ENCODE measurements at regions not wholly inside any gene's neighbourhood (a gene's known extent, or its start where the extent isn't known, plus 50 kb on each side); places are given as distances from the start of the nearest gene placed in this dataset.

DNA sequence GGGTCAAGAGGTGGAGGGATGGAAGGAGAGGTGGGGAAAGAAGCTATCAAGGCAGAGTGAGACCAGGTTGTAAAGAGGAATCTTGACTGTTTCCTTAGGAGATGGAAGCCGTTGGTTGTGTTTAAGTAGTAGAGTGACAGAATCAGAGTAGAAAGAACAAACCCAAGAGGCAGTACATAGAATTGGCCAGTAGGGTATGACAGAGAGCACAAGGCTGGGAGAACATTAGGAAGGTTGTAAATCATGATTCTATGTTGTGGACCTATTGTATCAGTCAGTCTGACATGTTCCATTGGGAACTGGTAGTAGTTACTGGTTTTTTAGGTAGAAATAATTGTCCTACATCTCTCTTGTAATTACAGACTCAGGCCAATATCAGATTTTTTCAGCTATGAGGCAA is 486.9 kb upstream of the USP24 start:
- Histone ChIP-seq H3K36me3 (ENCODE audit: control insufficient read depth in 4 of 4, insufficient read depth in 4 of 4, low read length in 3 of 4) (no peaks in the 10 kb centered on the region), H3K9me3 (ENCODE audit: control extremely low read depth in 1 of 5, control insufficient read depth in 4 of 5, insufficient read depth in 2 of 5, low read depth in 1 of 5, low read length in 4 of 5) (no peaks in the 10 kb centered on the region), H3K4me1 (ENCODE audit: control extremely low read depth in 1 of 4, control insufficient read depth in 4 of 4, insufficient read depth in 4 of 4, low read length in 3 of 4) (peaks cover 0 to 6% (median 0%) of the 10 kb centered on the region in 4 experiments), H3K27ac (ENCODE audit: insufficient read depth in 1 of 2, low read depth in 1 of 2, low read length in 2 of 2, poor library complexity in 1 of 2, severe bottlenecking in 2 of 2) (no peak overlapping the region), H3K4me3 (ENCODE audit: control insufficient read depth in 1 of 7, extremely low read depth in 1 of 7, insufficient read depth in 4 of 7, low read depth in 2 of 7, low read length in 6 of 7) (no peak overlapping the region), H3K27me3 (replicated peaks in 2 of 5; ENCODE audit: control insufficient read depth in 4 of 5, insufficient read depth in 5 of 5, low read length in 4 of 5) (no peaks in the 10 kb centered on the region)
- 73% methylated on average over 1 of the region's 1 CpG for WGBS (ENCODE audit: insufficient coverage)
- POLR2A ChIA-PET: no interaction called here
- CTCF ChIA-PET: interaction anchor here (0.9 to 1.2 kb wide), 2 partner anchors 876 to 883 kb away, joined by 3 to 4 read pairs; no protein-coding TSS in a partner anchor
- peak; percentile 15 to 33 (median 17) for DNase-seq

DNA sequence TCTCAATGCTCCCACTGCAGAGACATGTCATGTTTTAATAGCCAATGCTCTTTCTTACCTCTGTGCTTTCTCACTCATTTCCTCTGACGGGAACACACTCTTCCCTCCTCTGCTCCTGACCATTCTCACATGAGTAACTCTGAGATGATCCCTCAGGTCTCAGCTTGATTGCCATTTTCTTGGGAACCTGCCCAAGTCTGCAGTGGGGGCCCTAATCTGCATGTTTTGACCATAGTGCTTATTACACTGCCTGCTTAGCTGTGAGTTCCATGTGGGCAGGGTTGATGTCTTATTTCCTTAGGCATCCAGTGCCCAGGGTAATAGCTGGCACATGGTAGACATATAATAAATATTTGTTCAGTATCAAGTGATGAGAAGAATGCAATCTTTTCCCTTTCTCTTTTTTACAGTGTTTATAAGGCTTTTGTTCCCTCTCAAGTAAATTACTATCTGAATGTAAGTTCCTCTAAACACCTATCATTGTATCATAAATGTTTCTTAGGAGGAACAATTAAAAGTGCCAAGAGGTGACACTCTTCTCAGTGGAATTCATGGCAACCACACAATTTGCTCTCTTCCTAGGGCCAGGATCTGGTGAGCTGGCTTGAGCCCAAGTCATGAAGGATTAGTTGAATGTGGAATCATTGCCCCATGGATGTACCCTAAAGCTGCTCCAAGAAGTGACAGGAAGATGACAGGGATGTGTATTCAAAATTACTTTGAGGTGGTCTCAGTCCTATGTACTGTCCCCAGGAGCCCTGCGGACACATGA is 485.4 kb upstream of the USP24 start:
- 0% methylated on average over 1 of the region's 2 CpGs for WGBS (ENCODE audit: insufficient coverage)
- no peaks in the 10 kb centered on the region for H3K9me3 ChIP-seq (ENCODE audit: control extremely low read depth in 1 of 5, control insufficient read depth in 4 of 5, insufficient read depth in 2 of 5, low read depth in 1 of 5, low read length in 4 of 5)
- no peak overlapping the region for H3K4me3 ChIP-seq (ENCODE audit: control insufficient read depth in 1 of 7, extremely low read depth in 1 of 7, insufficient read depth in 4 of 7, low read depth in 2 of 7, low read length in 6 of 7)
- no peaks in the 10 kb centered on the region for H3K4me1 ChIP-seq (ENCODE audit: control extremely low read depth in 1 of 4, control insufficient read depth in 4 of 4, insufficient read depth in 4 of 4, low read length in 3 of 4)
- no peak for DNase-seq
- no peaks in the 10 kb centered on the region for H3K27me3 ChIP-seq (replicated peaks in 2 of 5; ENCODE audit: control insufficient read depth in 4 of 5, insufficient read depth in 5 of 5, low read length in 4 of 5)
- POLR2A ChIA-PET: no interaction called here
- no peaks in the 10 kb centered on the region for H3K36me3 ChIP-seq (ENCODE audit: control insufficient read depth in 4 of 4, insufficient read depth in 4 of 4, low read length in 3 of 4)
- H3K27ac ChIP-seq (ENCODE audit: insufficient read depth in 1 of 2, low read depth in 1 of 2, low read length in 2 of 2, poor library complexity in 1 of 2, severe bottlenecking in 2 of 2): no peak overlapping the region
- CTCF ChIA-PET: no interaction called here

DNA sequence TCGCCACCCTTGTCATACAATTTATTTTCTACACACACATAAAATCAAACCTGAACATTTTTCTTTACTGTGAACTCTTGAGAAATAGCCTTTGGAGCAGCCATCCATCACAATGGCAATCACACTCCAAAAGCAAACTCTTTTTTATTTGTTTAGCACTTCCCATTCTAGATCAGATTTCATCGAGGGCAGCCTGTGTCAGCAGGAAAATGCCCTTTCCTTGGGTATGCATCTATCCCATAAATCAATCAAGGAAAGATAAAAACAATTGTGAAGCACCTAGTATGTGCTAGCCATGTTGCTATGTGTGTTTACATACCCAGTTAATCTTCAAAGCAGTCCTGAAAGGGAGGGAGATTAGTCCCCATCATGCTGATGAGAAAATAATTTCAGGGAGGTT is 484.1 kb upstream of the USP24 start:
- 54% methylated on average over 2 of the region's 2 CpGs for WGBS (ENCODE audit: insufficient coverage)
- H3K27me3 ChIP-seq (replicated peaks in 2 of 5; ENCODE audit: control insufficient read depth in 4 of 5, insufficient read depth in 5 of 5, low read length in 4 of 5): no peaks in the 10 kb centered on the region
- ChIA-PET CTCF (no interaction called here), POLR2A (no interaction called here)
- H3K36me3 ChIP-seq (ENCODE audit: control insufficient read depth in 4 of 4, insufficient read depth in 4 of 4, low read length in 3 of 4): no peaks in the 10 kb centered on the region
- no peak overlapping the region for H3K27ac ChIP-seq (ENCODE audit: insufficient read depth in 1 of 2, low read depth in 1 of 2, low read length in 2 of 2, poor library complexity in 1 of 2, severe bottlenecking in 2 of 2)
- H3K9me3 ChIP-seq (ENCODE audit: control extremely low read depth in 1 of 5, control insufficient read depth in 4 of 5, insufficient read depth in 2 of 5, low read depth in 1 of 5, low read length in 4 of 5): no peaks in the 10 kb centered on the region
- no peak overlapping the region for H3K4me3 ChIP-seq (ENCODE audit: control insufficient read depth in 1 of 7, extremely low read depth in 1 of 7, insufficient read depth in 4 of 7, low read depth in 2 of 7, low read length in 6 of 7)
- DNase-seq: no peak
- H3K4me1 ChIP-seq (ENCODE audit: control extremely low read depth in 1 of 4, control insufficient read depth in 4 of 4, insufficient read depth in 4 of 4, low read length in 3 of 4): no peaks in the 10 kb centered on the region

DNA sequence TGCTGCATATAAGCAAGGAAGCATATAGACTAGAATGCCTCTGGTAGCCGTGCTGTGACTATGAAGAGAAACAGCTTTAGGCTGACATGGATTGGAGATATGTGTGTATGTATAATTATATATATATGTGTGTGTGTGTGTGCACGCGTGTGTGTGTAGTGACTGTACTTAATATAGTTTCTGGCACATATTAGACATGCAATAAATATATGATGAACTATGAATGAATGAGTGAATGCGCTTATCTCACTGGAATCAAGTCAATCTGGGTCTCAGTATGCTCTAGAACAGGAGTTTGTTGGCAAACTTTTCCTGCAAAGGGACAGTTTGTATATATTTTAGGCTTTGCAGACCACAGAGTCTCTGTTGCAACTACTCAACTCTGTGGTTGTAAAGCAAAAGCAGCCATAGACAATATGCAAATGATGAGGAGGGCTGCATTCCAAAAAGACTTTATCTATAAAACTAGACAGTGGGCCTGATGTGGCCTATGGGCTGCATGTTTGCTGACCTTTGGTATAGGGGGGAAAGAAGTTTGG is 482.9 kb upstream of the USP24 start:
- ChIA-PET CTCF (interaction anchor here (1.2 kb wide), 1 partner anchor 12 kb away, joined by 3 read pairs; no protein-coding TSS in a partner anchor), POLR2A (no interaction called here)
- Histone ChIP-seq H3K27me3 (replicated peaks in 2 of 5; ENCODE audit: control insufficient read depth in 4 of 5, insufficient read depth in 5 of 5, low read length in 4 of 5) (no peaks in the 10 kb centered on the region), H3K27ac (ENCODE audit: insufficient read depth in 1 of 2, low read depth in 1 of 2, low read length in 2 of 2, poor library complexity in 1 of 2, severe bottlenecking in 2 of 2) (no peak overlapping the region), H3K4me1 (ENCODE audit: control extremely low read depth in 1 of 4, control insufficient read depth in 4 of 4, insufficient read depth in 4 of 4, low read length in 3 of 4) (no peaks in the 10 kb centered on the region), H3K4me3 (ENCODE audit: control insufficient read depth in 1 of 7, extremely low read depth in 1 of 7, insufficient read depth in 4 of 7, low read depth in 2 of 7, low read length in 6 of 7) (no peak overlapping the region), H3K9me3 (ENCODE audit: control extremely low read depth in 1 of 5, control insufficient read depth in 4 of 5, insufficient read depth in 2 of 5, low read depth in 1 of 5, low read length in 4 of 5) (no peaks in the 10 kb centered on the region), H3K36me3 (ENCODE audit: control insufficient read depth in 4 of 4, insufficient read depth in 4 of 4, low read length in 3 of 4) (no peaks in the 10 kb centered on the region)
- WGBS (ENCODE audit: insufficient coverage): no CpG with 5 or more reads among the region's 4 CpGs
- no peak for DNase-seq

DNA sequence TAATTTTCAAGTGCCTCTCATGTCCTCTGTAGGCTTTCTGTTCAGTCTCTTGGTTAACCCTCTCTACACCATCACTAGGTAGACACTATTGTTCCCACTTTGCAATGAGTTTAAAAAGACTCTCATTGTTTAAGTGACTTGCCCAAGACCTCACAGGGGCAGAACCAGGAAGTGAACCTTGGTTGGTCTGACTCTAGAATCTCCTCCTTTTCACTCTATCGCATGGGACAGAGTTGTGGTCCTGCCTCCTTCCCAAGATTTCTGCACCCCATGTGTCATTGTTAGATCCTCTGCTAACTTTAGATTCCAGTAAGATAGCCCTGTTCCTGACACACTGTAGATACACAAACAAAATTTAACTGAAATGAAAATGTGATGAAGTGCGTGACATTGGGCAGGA is 481.7 kb upstream of the USP24 start:
- ChIA-PET POLR2A (no interaction called here), CTCF (interaction anchor here (1.2 to 2.3 kb wide), 2 partner anchors 7 to 13 kb away, joined by 3 to 4 read pairs; no protein-coding TSS in a partner anchor)
- DNase-seq: no peak

DNA sequence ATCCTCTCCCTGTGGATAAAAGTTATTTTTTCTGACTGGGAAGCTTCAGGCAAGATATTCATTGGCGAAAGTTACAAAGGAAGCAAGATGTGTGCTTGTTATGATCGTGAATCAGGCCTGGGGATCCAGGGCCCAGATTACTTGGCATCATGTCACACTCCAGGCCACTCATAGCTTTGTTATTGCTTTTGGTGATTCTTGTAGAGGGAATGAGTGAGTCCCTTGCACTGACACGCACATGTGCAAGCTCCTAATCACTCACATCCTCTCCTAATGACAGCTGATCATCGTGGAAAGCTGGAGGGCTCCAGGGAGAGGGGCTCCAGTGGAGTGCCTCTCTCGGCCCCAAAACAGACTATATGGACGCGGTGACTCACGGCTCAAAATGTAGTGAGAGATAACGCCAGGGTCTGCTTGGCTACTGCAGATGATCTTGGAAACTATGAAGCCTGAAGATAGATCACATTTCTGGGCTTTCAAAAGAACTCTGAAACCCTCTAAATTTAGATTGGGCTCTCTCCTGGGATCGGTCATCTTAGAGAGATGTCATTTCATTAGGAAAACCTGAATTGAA is 481.1 kb upstream of the USP24 start:
- 94% methylated on average over 9 of the region's 10 CpGs for WGBS (ENCODE audit: insufficient coverage)
- Histone ChIP-seq H3K4me1 (ENCODE audit: control extremely low read depth in 1 of 4, control insufficient read depth in 4 of 4, insufficient read depth in 4 of 4, low read length in 3 of 4) (no peaks in the 10 kb centered on the region), H3K27ac (ENCODE audit: insufficient read depth in 1 of 2, low read depth in 1 of 2, low read length in 2 of 2, poor library complexity in 1 of 2, severe bottlenecking in 2 of 2) (no peak overlapping the region), H3K27me3 (replicated peaks in 2 of 5; ENCODE audit: control insufficient read depth in 4 of 5, insufficient read depth in 5 of 5, low read length in 4 of 5) (no peaks in the 10 kb centered on the region), H3K9me3 (ENCODE audit: control extremely low read depth in 1 of 5, control insufficient read depth in 4 of 5, insufficient read depth in 2 of 5, low read depth in 1 of 5, low read length in 4 of 5) (no peaks in the 10 kb centered on the region), H3K36me3 (ENCODE audit: control insufficient read depth in 4 of 4, insufficient read depth in 4 of 4, low read length in 3 of 4) (no peaks in the 10 kb centered on the region), H3K4me3 (ENCODE audit: control insufficient read depth in 1 of 7, extremely low read depth in 1 of 7, insufficient read depth in 4 of 7, low read depth in 2 of 7, low read length in 6 of 7) (no peak overlapping the region)
- POLR2A ChIA-PET: no interaction called here
- no peak for DNase-seq
- CTCF ChIA-PET: interaction anchor here (2.3 kb wide), 1 partner anchor 8 kb away, joined by 4 read pairs; no protein-coding TSS in a partner anchor

More for the DNA sequence above, 481.7 kb upstream of the USP24 start:
- H3K9me3 ChIP-seq (ENCODE audit: control extremely low read depth in 1 of 5, control insufficient read depth in 4 of 5, insufficient read depth in 2 of 5, low read depth in 1 of 5, low read length in 4 of 5): no peaks in the 10 kb centered on the region
- no peaks in the 10 kb centered on the region for H3K36me3 ChIP-seq (ENCODE audit: control insufficient read depth in 4 of 4, insufficient read depth in 4 of 4, low read length in 3 of 4)
- no peak overlapping the region for H3K27ac ChIP-seq (ENCODE audit: insufficient read depth in 1 of 2, low read depth in 1 of 2, low read length in 2 of 2, poor library complexity in 1 of 2, severe bottlenecking in 2 of 2)
- no peaks in the 10 kb centered on the region for H3K27me3 ChIP-seq (replicated peaks in 2 of 5; ENCODE audit: control insufficient read depth in 4 of 5, insufficient read depth in 5 of 5, low read length in 4 of 5)
- no CpG with 5 or more reads among the region's 2 CpGs for WGBS (ENCODE audit: insufficient coverage)
- no peak overlapping the region for H3K4me3 ChIP-seq (ENCODE audit: control insufficient read depth in 1 of 7, extremely low read depth in 1 of 7, insufficient read depth in 4 of 7, low read depth in 2 of 7, low read length in 6 of 7)
- no peaks in the 10 kb centered on the region for H3K4me1 ChIP-seq (ENCODE audit: control extremely low read depth in 1 of 4, control insufficient read depth in 4 of 4, insufficient read depth in 4 of 4, low read length in 3 of 4)

DNA sequence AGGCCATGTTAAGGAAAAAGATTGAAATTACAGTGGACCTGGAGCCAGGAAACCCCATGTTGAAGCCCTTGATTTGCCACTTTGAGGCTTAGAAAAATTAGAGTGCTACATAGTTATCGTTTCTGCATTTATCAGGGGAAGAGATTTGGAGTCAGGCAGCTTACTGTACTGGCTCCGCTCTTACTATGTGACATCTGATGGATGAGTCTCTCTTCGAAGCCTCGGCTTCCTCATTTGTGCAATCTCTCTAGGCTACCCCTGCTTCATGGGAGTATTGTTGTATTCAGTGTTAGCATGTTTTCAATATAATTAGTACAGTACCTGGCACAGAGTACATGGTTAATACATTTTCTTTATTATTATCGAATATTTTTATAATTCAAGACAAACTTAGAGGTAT is 480.4 kb upstream of the USP24 start:
- H3K27ac ChIP-seq (ENCODE audit: insufficient read depth in 1 of 2, low read depth in 1 of 2, low read length in 2 of 2, poor library complexity in 1 of 2, severe bottlenecking in 2 of 2): no peak overlapping the region
- no peaks in the 10 kb centered on the region for H3K9me3 ChIP-seq (ENCODE audit: control extremely low read depth in 1 of 5, control insufficient read depth in 4 of 5, insufficient read depth in 2 of 5, low read depth in 1 of 5, low read length in 4 of 5)
- ChIA-PET POLR2A (no interaction called here), CTCF (interaction anchor here (2.3 kb wide), 1 partner anchor 8 kb away, joined by 4 read pairs; no protein-coding TSS in a partner anchor)
- H3K27me3 ChIP-seq (replicated peaks in 2 of 5; ENCODE audit: control insufficient read depth in 4 of 5, insufficient read depth in 5 of 5, low read length in 4 of 5): no peaks in the 10 kb centered on the region
- no peaks in the 10 kb centered on the region for H3K4me1 ChIP-seq (ENCODE audit: control extremely low read depth in 1 of 4, control insufficient read depth in 4 of 4, insufficient read depth in 4 of 4, low read length in 3 of 4)
- 92% methylated on average over 2 of the region's 5 CpGs for WGBS (ENCODE audit: insufficient coverage)
- no peaks in the 10 kb centered on the region for H3K36me3 ChIP-seq (ENCODE audit: control insufficient read depth in 4 of 4, insufficient read depth in 4 of 4, low read length in 3 of 4)
- DNase-seq: no peak
- no peak overlapping the region for H3K4me3 ChIP-seq (ENCODE audit: control insufficient read depth in 1 of 7, extremely low read depth in 1 of 7, insufficient read depth in 4 of 7, low read depth in 2 of 7, low read length in 6 of 7)

Data from common myeloid progenitor, CD34-positive (primary cell).